ENCODE measurements at regions not wholly inside any gene's neighbourhood (a gene's known extent, or its start where the extent isn't known, plus 50 kb on each side); places are given as distances from the start of the nearest gene placed in this dataset.

DNA sequence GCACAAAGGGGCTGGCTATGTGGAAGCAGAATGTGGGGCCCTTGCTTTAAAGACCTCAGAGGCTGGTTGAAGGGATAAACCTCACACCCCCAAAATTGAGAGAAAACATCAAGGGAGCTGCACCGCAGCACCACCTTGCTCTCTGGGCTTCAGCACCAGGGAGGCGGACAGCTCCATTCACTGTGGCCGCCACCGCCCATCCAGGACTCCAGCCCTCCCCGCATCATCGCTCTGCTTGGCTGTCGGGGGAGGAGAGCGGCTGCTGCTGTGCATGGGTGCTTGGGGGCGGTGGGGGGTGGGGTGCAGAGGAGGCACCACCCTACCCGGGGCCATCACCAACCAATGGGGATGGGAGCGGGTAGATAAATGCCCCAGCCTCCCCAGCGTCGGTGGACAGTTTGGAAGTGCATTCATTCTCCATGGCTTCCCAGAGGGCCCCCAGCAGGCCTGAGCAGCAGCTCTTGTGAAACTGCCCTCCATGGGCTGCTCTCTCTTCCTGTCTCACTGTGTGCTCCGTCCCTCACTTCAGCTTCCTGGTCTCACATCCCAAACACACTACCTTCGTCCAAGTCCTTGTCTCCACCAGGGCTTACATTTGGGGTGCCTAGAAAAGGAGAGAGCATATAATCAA, 75.7 kb upstream of the BHLHE23 start:
- DNase-seq = peak; percentile 75
- Mint-ChIP-seq H3K27ac (no peak overlapping the region), H3K36me3 (no peaks in the 10 kb centered on the region), H3K9me3 (peaks cover 11% of the 10 kb centered on the region), H3K27me3 (peaks cover 23% of the 10 kb centered on the region), H3K4me1 (no peaks in the 10 kb centered on the region), H3K4me3 (no peak overlapping the region)
- CTCF ChIA-PET = no interaction called here

DNA sequence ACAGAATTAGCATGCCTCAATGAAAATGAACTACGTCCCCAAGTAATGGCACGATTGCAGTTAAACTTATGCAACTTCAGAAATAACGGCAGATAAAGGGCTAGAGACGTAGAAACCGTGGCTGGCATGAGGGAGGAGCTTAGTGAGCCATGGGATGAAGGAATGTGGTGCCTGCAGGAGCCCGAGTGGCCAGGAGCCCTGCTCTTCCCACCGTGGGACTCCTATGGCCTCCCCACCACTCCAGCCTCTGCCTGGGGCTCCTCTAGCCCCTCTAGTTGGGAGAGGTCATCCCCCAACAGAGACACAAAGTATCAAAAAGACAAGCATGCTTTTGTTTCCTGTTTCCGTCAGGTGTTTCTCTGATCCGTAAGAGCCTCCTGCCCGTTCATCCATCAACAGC, 75.1 kb upstream of the BHLHE23 start:
- no peak overlapping the region for H3K27ac Mint-ChIP-seq
- H3K9me3 Mint-ChIP-seq = peaks cover 14% of the 10 kb centered on the region
- H3K4me1 Mint-ChIP-seq = no peaks in the 10 kb centered on the region
- H3K36me3 Mint-ChIP-seq = no peaks in the 10 kb centered on the region
- peaks cover 23% of the 10 kb centered on the region for H3K27me3 Mint-ChIP-seq
- CTCF ChIA-PET = no interaction called here
- no peak for DNase-seq
- H3K4me3 Mint-ChIP-seq = no peak overlapping the region

DNA sequence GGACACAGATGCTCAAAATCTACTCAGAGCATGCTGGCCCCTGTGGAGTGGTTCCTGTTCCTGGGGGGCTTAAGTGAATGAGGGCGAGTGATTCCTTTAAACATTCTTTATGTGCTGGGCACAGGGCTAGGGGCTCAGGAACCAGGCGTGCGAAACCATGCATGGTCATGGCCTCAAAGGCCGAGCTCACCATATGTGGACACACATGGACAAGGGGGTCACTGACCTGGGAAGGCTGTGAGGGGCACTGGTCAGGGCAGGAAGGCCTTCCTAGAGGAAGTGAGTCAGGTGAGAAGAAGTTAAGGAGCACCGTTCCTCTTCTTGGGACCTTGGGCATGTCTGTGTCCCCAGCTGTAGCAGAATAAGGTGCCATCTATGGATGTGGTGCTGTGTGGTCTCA, 74.6 kb upstream of the BHLHE23 start:
- no peaks in the 10 kb centered on the region for H3K36me3 Mint-ChIP-seq
- CTCF ChIA-PET = no interaction called here
- peaks cover 25% of the 10 kb centered on the region for H3K27me3 Mint-ChIP-seq
- no peak overlapping the region for H3K4me3 Mint-ChIP-seq
- H3K27ac Mint-ChIP-seq = no peak overlapping the region
- DNase-seq = no peak
- no peaks in the 10 kb centered on the region for H3K4me1 Mint-ChIP-seq
- peaks cover 17% of the 10 kb centered on the region for H3K9me3 Mint-ChIP-seq

DNA sequence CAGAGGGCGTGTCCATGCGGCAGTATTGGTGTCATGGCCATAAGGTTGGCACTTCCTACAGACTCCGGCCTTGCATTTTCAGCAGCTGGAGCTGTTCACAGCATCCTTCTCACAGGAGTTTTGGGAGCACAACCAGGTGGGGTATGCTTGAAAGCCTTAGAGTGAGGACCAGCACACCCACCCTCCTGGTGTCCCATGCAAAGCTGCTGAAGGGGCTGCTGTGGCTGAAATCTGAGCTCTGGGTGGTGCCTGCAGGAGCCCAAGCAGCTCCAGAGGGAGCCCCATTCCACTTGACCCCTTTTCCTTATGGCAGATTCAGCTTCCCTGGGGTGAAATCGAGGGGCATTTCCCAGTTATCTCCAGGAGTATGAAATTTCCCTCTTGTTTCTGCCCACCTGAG, 74.0 kb upstream of the BHLHE23 start:
- H3K9me3 Mint-ChIP-seq = peaks cover 19% of the 10 kb centered on the region
- H3K27ac Mint-ChIP-seq = no peak overlapping the region
- CTCF ChIA-PET = no interaction called here

DNA sequence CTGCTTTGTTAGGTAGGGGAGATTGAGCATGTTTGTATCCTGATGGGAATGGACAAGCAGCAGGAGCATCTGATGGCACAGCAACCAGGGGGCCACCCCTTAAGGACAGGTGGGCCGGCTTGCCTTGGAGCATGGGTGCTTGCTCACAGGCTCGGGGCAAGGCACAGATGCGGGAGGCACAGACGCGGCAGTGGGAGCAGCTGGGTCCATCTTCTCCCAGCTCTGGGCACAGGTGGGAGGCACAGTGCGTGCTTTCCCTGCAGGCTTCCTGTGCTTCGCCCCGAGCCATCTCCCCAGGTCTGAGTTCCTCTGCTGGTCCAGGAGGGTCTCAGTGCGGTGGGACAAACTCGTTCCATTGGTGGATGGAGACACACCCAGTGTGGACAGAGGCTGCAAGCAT, 73.6 kb upstream of the BHLHE23 start:
- Mint-ChIP-seq H3K4me3 (no peak overlapping the region), H3K27me3 (peaks cover 25% of the 10 kb centered on the region), H3K4me1 (no peaks in the 10 kb centered on the region), H3K36me3 (no peaks in the 10 kb centered on the region), H3K27ac (no peak overlapping the region), H3K9me3 (peaks cover 19% of the 10 kb centered on the region)
- CTCF ChIA-PET = no interaction called here
- no peak for DNase-seq

More for the DNA sequence above, 74.0 kb upstream of the BHLHE23 start:
- Mint-ChIP-seq H3K4me1 (no peaks in the 10 kb centered on the region), H3K36me3 (no peaks in the 10 kb centered on the region), H3K4me3 (no peak overlapping the region), H3K27me3 (peaks cover 25% of the 10 kb centered on the region)
- DNase-seq = no peak

DNA sequence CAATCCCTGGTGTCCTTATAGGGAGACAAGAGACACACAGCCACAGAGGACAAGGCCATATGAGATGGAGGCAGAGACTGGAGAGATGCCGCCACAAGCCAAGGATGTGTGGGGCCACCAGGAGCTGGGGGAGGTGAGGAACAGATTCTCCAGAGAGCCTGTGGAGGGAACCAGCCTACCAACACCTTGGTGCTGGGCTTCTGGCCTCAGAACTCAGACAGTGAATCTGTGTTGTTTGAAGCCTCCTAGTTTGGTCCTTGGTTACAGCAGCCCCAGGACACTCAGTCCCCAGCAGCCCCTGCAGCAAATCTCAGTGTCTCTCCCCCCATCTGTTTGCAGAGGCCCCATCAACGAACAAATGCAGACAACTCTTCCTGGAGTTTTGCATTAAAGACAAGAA, 73.2 kb upstream of the BHLHE23 start:
- Mint-ChIP-seq H3K9me3 (peaks cover 19% of the 10 kb centered on the region), H3K27ac (no peak overlapping the region), H3K36me3 (no peaks in the 10 kb centered on the region), H3K27me3 (peaks cover 21% of the 10 kb centered on the region), H3K4me1 (no peaks in the 10 kb centered on the region), H3K4me3 (no peak overlapping the region)
- CTCF ChIA-PET = no interaction called here
- DNase-seq = no peak

DNA sequence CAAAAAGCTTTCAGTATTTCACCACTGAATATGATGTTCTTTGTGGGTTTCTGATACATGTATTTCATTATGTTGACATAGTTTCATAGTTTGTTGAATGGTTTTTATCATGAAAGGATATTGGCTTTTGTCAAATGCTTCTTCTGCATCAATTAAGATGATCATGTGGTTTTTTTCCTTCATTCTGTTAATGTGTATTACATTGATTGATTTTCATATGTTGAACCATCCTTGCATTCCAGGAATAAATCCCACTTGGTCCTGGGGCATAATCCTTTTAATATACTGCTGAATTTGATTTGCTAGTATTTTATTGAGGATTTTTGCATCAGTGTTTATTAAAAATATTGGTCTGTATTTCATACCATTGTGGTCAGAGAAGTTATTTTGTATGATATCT, 70.9 kb upstream of the BHLHE23 start:
- Mint-ChIP-seq H3K4me1 (peaks cover 2% of the 10 kb centered on the region), H3K9me3 (peaks cover 19% of the 10 kb centered on the region), H3K4me3 (no peak overlapping the region), H3K36me3 (no peaks in the 10 kb centered on the region), H3K27me3 (peaks cover 29% of the 10 kb centered on the region), H3K27ac (no peak overlapping the region)
- DNase-seq = no peak
- CTCF ChIA-PET = no interaction called here

DNA sequence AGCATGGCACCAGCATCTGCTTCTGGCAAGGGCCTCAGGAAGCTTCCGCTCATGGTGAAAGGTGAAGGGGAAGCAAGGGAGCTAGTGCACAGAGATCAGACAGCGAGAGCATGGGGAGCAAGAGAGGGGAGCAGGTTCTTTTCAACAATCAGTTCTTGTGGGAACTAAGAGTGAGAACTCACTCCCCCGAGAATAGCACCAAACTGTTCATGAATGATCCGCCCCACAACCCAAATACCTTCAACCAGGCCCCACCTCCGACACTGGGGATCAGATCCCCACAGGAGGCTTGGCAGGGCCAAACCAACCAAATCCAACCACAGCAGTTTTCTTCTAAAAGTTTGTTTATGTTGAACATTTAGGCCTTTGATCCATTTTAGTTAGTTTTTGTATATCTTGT, 69.7 kb upstream of the BHLHE23 start:
- Mint-ChIP-seq H3K27ac (no peak overlapping the region), H3K36me3 (no peaks in the 10 kb centered on the region), H3K27me3 (peaks cover 34% of the 10 kb centered on the region), H3K9me3 (peaks cover 19% of the 10 kb centered on the region), H3K4me3 (no peak overlapping the region), H3K4me1 (peaks cover 2% of the 10 kb centered on the region)
- no peak for DNase-seq
- CTCF ChIA-PET = no interaction called here

DNA sequence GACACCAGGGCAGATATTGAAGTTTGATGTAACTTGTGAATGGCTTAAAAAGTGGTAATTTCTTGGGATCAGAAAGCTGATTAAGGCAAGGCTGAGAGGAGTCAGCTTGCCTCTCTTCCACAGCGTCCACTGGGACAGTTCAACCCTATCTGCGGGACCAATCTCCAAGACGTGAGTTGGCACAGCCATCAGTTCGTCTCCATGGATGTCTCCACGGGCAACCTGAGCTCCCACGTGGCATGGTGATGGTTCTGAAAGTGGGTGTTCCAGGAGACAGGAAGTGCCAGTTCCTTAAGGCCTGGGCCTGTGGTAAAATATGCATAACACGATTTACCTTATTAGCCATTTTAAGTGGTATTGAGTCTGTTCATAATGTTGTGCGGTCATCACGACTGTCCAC, 67.9 kb upstream of the BHLHE23 start:
- no peak for DNase-seq
- Mint-ChIP-seq H3K4me1 (peaks cover 2% of the 10 kb centered on the region), H3K36me3 (no peaks in the 10 kb centered on the region), H3K27ac (no peak overlapping the region), H3K4me3 (no peak overlapping the region), H3K27me3 (peaks cover 48% of the 10 kb centered on the region), H3K9me3 (peaks cover 19% of the 10 kb centered on the region)
- CTCF ChIA-PET = no interaction called here

DNA sequence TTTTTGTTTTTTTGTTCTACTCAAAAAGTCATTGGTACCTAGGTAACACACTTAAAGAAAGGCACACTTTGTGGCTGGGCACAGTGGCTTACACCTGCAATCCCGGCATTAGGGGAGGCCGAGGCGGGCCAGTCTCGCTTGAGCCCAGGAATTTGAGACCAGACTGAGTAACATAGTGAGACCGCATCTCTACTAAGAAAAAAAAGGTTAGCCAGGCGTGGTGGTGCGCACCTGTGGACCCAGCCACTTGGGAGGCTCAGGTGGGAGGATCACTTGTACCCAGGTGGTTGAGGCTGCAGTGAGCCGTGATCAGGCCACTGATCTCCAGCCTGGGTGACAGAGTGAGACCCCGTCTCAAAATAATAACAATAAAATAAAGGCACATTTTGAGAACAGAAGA, 67.4 kb upstream of the BHLHE23 start:
- CTCF ChIA-PET = no interaction called here
- no peak for DNase-seq
- Mint-ChIP-seq H3K27me3 (peaks cover 49% of the 10 kb centered on the region), H3K27ac (no peak overlapping the region), H3K9me3 (peaks cover 19% of the 10 kb centered on the region), H3K36me3 (no peaks in the 10 kb centered on the region), H3K4me3 (no peak overlapping the region), H3K4me1 (peaks cover 2% of the 10 kb centered on the region)

DNA sequence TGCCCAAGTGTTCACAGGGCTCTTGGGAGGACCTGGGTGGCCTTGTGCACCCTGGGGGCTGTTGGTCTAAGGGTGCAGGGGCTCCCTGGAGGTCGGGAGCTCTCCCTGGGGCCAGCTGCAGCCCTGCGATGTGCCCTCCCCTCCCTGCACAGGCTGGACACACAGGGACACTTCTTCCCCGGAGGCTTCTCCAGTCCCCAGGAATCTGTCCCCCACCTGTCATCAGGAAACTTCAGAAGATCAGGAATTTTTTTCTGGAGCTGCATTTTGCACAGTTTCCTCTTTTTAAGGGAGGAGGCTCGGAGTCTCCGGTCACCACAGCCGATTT, 66.9 kb upstream of the BHLHE23 start:
- Mint-ChIP-seq H3K27ac (no peak overlapping the region), H3K4me3 (no peak overlapping the region), H3K4me1 (peaks cover 2% of the 10 kb centered on the region), H3K27me3 (peaks cover 51% of the 10 kb centered on the region), H3K36me3 (no peaks in the 10 kb centered on the region), H3K9me3 (peaks cover 19% of the 10 kb centered on the region)
- DNase-seq = no peak
- CTCF ChIA-PET = no interaction called here

DNA sequence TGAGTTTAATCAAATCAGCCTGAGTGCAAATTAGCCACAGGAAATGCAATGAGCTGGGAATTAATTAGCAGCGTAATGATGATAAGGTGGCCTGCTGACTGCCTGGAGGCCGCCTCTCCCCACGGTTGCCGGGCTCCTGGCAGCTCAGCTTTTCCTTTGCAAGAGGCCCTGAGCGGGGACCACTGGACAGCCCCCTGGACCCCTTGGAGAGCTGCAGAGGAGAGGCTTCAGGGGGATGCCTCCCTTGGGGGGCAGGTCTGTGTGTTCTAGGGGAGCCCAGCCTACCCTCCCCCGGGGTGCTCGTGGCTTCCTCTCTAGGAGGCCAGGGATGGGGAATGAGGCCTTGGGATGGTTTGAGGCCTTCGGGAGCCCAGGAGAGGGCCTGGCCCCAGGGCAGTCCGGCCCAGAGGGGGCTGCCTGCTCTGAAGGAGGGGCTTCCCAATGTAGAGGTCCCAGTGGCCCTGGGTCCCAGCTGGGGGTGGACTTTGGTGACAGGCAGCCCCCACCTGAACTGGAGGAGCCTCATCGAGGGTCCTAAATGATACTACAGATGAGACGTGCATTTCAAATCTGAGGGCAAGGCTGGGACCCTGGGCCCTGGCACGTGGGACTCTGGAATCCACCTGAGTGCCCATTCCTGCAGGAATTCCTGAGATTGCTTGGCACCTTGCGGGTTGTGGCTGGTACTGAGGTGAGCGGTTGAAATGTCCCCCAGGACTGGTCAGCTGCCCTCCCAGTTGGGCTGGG, 66.4 kb upstream of the BHLHE23 start:
- CTCF ChIA-PET = no interaction called here
- DNase-seq = no peak
- no peak overlapping the region for H3K4me3 Mint-ChIP-seq
- H3K27ac Mint-ChIP-seq = no peak overlapping the region
- H3K27me3 Mint-ChIP-seq = peaks cover 51% of the 10 kb centered on the region
- peaks cover 16% of the 10 kb centered on the region for H3K9me3 Mint-ChIP-seq
- H3K36me3 Mint-ChIP-seq = no peaks in the 10 kb centered on the region
- H3K4me1 Mint-ChIP-seq = peaks cover 2% of the 10 kb centered on the region

DNA sequence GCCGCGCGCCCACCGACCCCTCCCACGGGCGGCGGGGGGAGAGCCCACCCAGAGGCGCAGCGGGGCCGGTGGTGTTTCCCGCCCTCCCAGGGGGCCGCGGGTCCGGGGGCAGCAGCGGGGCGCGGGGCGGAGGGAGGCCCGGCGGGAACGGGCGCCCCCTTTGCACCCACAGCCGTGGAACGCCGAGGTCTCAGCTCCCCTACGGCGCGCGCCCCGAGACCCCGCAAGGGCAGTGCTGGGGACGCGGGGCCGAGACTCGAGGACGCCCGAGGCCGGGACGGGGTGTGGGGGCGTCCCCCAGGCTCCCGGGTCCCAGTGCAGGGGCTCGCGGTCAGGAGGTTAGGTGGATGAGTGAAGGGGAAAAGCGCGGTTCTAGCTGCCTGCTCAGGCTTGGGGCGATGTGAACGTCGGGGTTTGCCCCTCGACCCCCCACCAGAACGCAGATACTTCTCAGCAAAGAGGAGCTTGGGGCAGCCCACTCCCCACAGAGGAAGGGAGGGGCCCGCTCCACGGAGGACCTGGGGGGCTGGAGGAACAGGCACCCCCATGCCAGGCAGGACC, 65.5 kb upstream of the BHLHE23 start:
- H3K27me3 Mint-ChIP-seq = peaks cover 51% of the 10 kb centered on the region
- CTCF ChIA-PET = no interaction called here
- H3K9me3 Mint-ChIP-seq = peaks cover 7% of the 10 kb centered on the region
- H3K4me3 Mint-ChIP-seq = no peak overlapping the region
- DNase-seq = no peak
- peaks cover 2% of the 10 kb centered on the region for H3K4me1 Mint-ChIP-seq
- H3K27ac Mint-ChIP-seq = no peak overlapping the region
- no peaks in the 10 kb centered on the region for H3K36me3 Mint-ChIP-seq

DNA sequence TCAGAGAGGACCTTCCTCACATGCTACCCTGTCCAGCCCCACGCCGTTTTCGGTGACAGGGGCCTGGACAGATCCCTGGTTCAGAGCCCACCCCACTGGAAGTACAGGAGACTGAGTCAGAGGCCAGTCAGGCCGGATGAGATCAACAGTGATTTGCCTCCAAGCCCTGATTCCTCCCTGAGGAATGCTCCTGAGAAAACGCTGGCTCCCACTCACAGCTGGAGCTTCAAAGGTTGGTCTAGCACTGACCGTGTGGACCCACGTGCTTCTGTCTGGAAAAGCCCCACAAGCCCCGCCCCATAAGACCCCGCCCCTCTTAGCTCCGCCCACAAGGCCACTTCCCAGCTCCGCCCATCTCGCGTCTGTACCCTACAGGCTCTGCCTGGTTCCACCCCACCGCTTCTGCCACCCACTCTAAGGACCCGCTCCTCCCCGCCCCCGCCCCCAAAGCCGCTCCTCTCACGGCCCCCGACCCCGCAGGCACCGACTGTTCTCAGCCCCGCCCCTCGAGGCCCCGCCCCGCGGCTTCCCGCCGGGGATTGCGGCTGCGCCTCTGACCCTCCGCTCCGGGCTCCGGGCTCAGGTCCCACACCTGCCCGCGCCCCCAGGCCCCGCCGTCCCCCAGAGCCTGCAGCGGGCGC, 64.9 kb upstream of the BHLHE23 start:
- Mint-ChIP-seq H3K4me1 (peaks cover 2% of the 10 kb centered on the region), H3K4me3 (no peak overlapping the region), H3K27ac (no peak overlapping the region), H3K9me3 (peaks cover 5% of the 10 kb centered on the region), H3K36me3 (no peaks in the 10 kb centered on the region), H3K27me3 (peaks cover 51% of the 10 kb centered on the region)
- CTCF ChIA-PET = no interaction called here
- peak; percentile 31 for DNase-seq
